GM12878 (cell line): ENCODE measurements at regions not wholly inside any gene's neighbourhood (a gene's known extent, or its start where the extent isn't known, plus 50 kb on each side); places are given as distances from the start of the nearest gene placed in this dataset.

Experiments
- ATAC-seq: fragments of 200-7000 bp; cut with Tn5 transposase; 3 replicates; pipeline ENCODE4 v1.9.1; 2020; ENCODE audit warnings: mild to moderate bottlenecking, moderate library complexity
- BruUV-seq: library from RNA; stranded (reverse); fragments of 400-500 nt; replicated peaks from 2 replicates; lab custom pipeline; 2021; lab: Mats Ljungman, UMichigan
- CTCF ChIA-PET: fragments of 300-600 bp; sonication (Branson Sonifier 250); formaldehyde crosslinking; extraction: SDS; loops from one replicate; lab custom pipeline; 2021; ENCODE audit warnings: inconsistent platforms; lab: Yijun Ruan, JAX
- POLR2A ChIA-PET: fragments of 350-600 bp; formaldehyde crosslinking; extraction: SDS; loops from one replicate; lab custom pipeline; 2021; ENCODE audit warnings: inconsistent platforms; lab: Charles Lee
- RAD21 ChIA-PET: fragments of 300-600 bp; sonication (Branson Sonifier 250); formaldehyde crosslinking; loops from one replicate; lab custom pipeline; 2023; ENCODE audit warnings: antibody characterized with exemption; ENCODE audit not compliant: unreplicated experiment; lab: Charles Lee
- SMC1A ChIA-PET: fragments of 300-600 bp; sonication (Branson Sonifier 250); formaldehyde crosslinking; loops from one replicate; lab custom pipeline; 2023; ENCODE audit not compliant: unreplicated experiment, uncharacterized antibody; lab: Charles Lee
- DNase-seq: peaks from one replicate; pipeline ENCODE4 v3.0.0-alpha.2; 2011; ENCODE audit warnings: low read depth, low spot score
- FAIRE-seq: peaks from 3 replicates; lab custom pipeline; 2011; peaks lifted over from hg19 to GRCh38; lab: Jason Lieb, UNC
- H2AFZ ChIP-seq: 2 replicates; pipeline ENCODE4 v1.6.0; 2011; ENCODE audit warnings: low read depth, low read length, control low read depth; ENCODE audit not compliant: control insufficient read depth
- H3K27ac ChIP-seq: 2 replicates; pipeline ENCODE4 v1.5.1; 2011; ENCODE audit warnings: control low read depth; ENCODE audit not compliant: control insufficient read depth, insufficient read depth
- H3K27me3 ChIP-seq, 2 experiments: replicated peaks in 1 of 2; 2 replicates each; pipeline versions ENCODE4 v1.6.0 to v1.6.1; 2011; ENCODE audit warnings: low read length in 1 of 2; ENCODE audit not compliant: control insufficient read depth in 2 of 2, insufficient read depth in 2 of 2
- H3K36me3 ChIP-seq, 2 experiments: 2 replicates each; pipeline ENCODE4 v1.5.1; 2011; ENCODE audit warnings: low read length in 1 of 2; ENCODE audit not compliant: control insufficient read depth in 2 of 2, insufficient read depth in 2 of 2
- H3K4me1 ChIP-seq: 2 replicates; pipeline ENCODE4 v1.6.1; 2011; ENCODE audit warnings: mild to moderate bottlenecking, low read length, moderate library complexity, mixed read lengths; ENCODE audit not compliant: control insufficient read depth, insufficient read depth
- H3K4me2 ChIP-seq: 2 replicates; pipeline ENCODE4 v1.6.0; 2011; ENCODE audit warnings: control low read depth; ENCODE audit not compliant: control insufficient read depth, insufficient read depth
- H3K4me3 ChIP-seq: fragments of 200-600 bp; sonication (generic); 2 replicates; pipeline ENCODE4 v1.5.1; 2016
- H3K79me2 ChIP-seq: 2 replicates; pipeline ENCODE4 v1.6.0; 2011; ENCODE audit warnings: low read length; ENCODE audit not compliant: control insufficient read depth, insufficient read depth
- H3K9ac ChIP-seq: 2 replicates; pipeline ENCODE4 v1.8.0; 2011; ENCODE audit warnings: low read length, control low read depth, mixed read lengths; ENCODE audit not compliant: control insufficient read depth, insufficient read depth
- H3K9me3 ChIP-seq: replicated peaks from 3 replicates; pipeline ENCODE4 v1.5.1; 2011; ENCODE audit warnings: mild to moderate bottlenecking, low read length; ENCODE audit not compliant: control insufficient read depth, insufficient read depth
- H4K20me1 ChIP-seq: 2 replicates; pipeline ENCODE4 v1.6.0; 2011; ENCODE audit not compliant: control insufficient read depth, insufficient read depth
- CHD4 ChIP-seq: fragments of 200-600 bp; sonication (generic); IDR thresholded peaks from 2 replicates; pipeline ENCODE4 v1.6.1; 2016; ENCODE audit warnings: mild to moderate bottlenecking
- HDAC2 ChIP-seq: fragments of 200-600 bp; sonication (generic); IDR thresholded peaks from 2 replicates; pipeline ENCODE4 v1.6.1; 2017
- NBN ChIP-seq: fragments of 450-650 bp; IDR thresholded peaks from 2 replicates; pipeline ENCODE4 v1.6.1; 2016
- SMAD1 ChIP-seq: fragments of 450-650 bp; IDR thresholded peaks from 2 replicates; pipeline ENCODE4 v1.6.1; 2018; ENCODE audit warnings: mild to moderate bottlenecking, low read depth; ENCODE audit not compliant: partially characterized antibody
- STAT1 ChIP-seq: fragments of 450-650 bp; conservative IDR thresholded peaks from 2 replicates; pipeline ENCODE4 v1.6.1; 2014; ENCODE audit warnings: antibody characterized with exemption, mild to moderate bottlenecking
- SUZ12 ChIP-seq: fragments of 200-600 bp; sonication (generic); IDR thresholded peaks from one replicate; pipeline ENCODE4 v1.6.1; 2018; ENCODE audit warnings: antibody characterized with exemption, mild to moderate bottlenecking; ENCODE audit not compliant: unreplicated experiment
- TARDBP ChIP-seq: IDR thresholded peaks from 2 replicates; pipeline ENCODE4 v1.6.1; 2016; ENCODE audit warnings: borderline replicate concordance
- ZBED1 ChIP-seq: IDR thresholded peaks from 2 replicates; pipeline ENCODE4 v1.6.1; 2016; ENCODE audit warnings: borderline replicate concordance
- ZNF274 ChIP-seq: IDR thresholded peaks from one replicate; pipeline ENCODE4 v1.8.0; 2011; ENCODE audit not compliant: insufficient read length, insufficient read depth
- WGBS: methylation state at CpG from one replicate; pipeline ENCODE4 v1.1.6; 2016; ENCODE audit warnings: low lambda C conversion rate; ENCODE audit not compliant: insufficient replicate concordance, insufficient coverage; ENCODE audit errors: missing lambda C conversion rate; 5-methylcytosine and 5-hydroxymethylcytosine counted together
- in situ Hi-C: fragments of 300-500 bp; cut with MboI; formaldehyde crosslinking; loops from 9 replicates; pipeline ENCODE4 v1.14.3; 2018; ENCODE audit warnings: mixed read lengths
- intact Hi-C: fragments of 100-400 bp; cut with micrococcal nuclease; formaldehyde crosslinking; loops from one replicate; pipeline ENCODE4 v1.14.2; 2022; ENCODE audit not compliant: unreplicated experiment
- TF ChIP-seq, protein P1 (sequence below): IDR thresholded peaks from 2 replicates; pipeline ENCODE4 v1.6.1; 2012; ENCODE audit warnings: mild to moderate bottlenecking, low read depth, low read length
- TF ChIP-seq, protein P2 (sequence below): IDR thresholded peaks from 2 replicates; pipeline ENCODE4 v1.6.1; 2011; ENCODE audit warnings: mild to moderate bottlenecking, low read depth, low read length, moderate library complexity; ENCODE audit not compliant: insufficient replicate concordance
- TF ChIP-seq, protein P3 (sequence below): fragments of 450-650 bp; IDR thresholded peaks from 2 replicates; pipeline ENCODE4 v1.6.1; 2017; ENCODE audit warnings: borderline replicate concordance
- TF ChIP-seq, protein P4 (sequence below): fragments of 450-650 bp; IDR thresholded peaks from 2 replicates; pipeline ENCODE4 v1.6.1; 2017; ENCODE audit warnings: antibody characterized with exemption, mild to moderate bottlenecking, moderate library complexity
- TF ChIP-seq, protein P5 (sequence below): fragments of 450-650 bp; IDR thresholded peaks from 2 replicates; pipeline ENCODE4 v1.6.1; 2016; ENCODE audit warnings: mild to moderate bottlenecking

DNA sequence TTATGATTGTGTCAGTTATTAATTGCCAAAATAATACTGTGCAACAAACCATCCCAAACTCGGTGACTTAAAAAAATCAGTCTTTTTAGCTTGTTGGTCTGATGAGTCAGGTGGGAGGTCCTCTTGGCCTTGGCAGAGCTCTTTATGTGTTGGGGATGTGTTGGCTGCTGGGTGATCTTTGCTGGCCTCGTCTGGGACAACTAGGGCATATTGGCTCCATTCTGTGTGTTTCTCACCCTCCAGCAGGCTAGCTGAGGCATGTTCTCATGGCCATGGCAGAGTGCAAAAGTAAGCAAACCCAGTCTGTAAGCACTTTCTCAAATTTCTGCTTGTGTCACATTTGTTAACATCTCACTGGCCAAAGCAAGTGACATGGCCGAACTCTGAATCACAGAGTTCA is 251.6 kb downstream of the RPLP1 start:
- in situ Hi-C loops = no loop called here
- H2AFZ ChIP-seq = no peak overlapping the region
- no peaks in the 10 kb centered on the region for H3K36me3 ChIP-seq
- no peaks in the 10 kb centered on the region for H3K4me1 ChIP-seq
- no peaks in the 10 kb centered on the region for H3K79me2 ChIP-seq
- no peak overlapping the region for H3K27ac ChIP-seq
- ChIA-PET RAD21 (no interaction called here), CTCF (interaction anchor here (1.0 kb wide), 1 partner anchor 30 kb away, joined by 3 read pairs; no protein-coding TSS in a partner anchor), POLR2A (no interaction called here), SMC1A (no interaction called here)
- no peak overlapping the region for H3K4me2 ChIP-seq
- WGBS = 54% methylated on average over 3 of the region's 3 CpGs
- H3K9me3 ChIP-seq = peaks cover 8% of the 10 kb centered on the region
- FAIRE-seq = no peak
- no peak for ATAC-seq
- H3K27me3 ChIP-seq = peaks cover 0 to 2% of the 10 kb centered on the region in 2 experiments; a peak in 1 of 4 replicates
- DNase-seq = no peak
- no peak overlapping the region for H3K4me3 ChIP-seq
- no peak overlapping the region for H3K9ac ChIP-seq
- intact Hi-C loops = no loop called here
- BruUV-seq = no TSS peak
- no peaks in the 10 kb centered on the region for H4K20me1 ChIP-seq
- TF ChIP-seq, protein P1, sequence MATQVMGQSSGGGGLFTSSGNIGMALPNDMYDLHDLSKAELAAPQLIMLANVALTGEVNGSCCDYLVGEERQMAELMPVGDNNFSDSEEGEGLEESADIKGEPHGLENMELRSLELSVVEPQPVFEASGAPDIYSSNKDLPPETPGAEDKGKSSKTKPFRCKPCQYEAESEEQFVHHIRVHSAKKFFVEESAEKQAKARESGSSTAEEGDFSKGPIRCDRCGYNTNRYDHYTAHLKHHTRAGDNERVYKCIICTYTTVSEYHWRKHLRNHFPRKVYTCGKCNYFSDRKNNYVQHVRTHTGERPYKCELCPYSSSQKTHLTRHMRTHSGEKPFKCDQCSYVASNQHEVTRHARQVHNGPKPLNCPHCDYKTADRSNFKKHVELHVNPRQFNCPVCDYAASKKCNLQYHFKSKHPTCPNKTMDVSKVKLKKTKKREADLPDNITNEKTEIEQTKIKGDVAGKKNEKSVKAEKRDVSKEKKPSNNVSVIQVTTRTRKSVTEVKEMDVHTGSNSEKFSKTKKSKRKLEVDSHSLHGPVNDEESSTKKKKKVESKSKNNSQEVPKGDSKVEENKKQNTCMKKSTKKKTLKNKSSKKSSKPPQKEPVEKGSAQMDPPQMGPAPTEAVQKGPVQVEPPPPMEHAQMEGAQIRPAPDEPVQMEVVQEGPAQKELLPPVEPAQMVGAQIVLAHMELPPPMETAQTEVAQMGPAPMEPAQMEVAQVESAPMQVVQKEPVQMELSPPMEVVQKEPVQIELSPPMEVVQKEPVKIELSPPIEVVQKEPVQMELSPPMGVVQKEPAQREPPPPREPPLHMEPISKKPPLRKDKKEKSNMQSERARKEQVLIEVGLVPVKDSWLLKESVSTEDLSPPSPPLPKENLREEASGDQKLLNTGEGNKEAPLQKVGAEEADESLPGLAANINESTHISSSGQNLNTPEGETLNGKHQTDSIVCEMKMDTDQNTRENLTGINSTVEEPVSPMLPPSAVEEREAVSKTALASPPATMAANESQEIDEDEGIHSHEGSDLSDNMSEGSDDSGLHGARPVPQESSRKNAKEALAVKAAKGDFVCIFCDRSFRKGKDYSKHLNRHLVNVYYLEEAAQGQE = no peak
- TF ChIP-seq NBN = no peak
- TF ChIP-seq CHD4 = no peak
- no peak for TF ChIP-seq STAT1
- TF ChIP-seq, protein P2, sequence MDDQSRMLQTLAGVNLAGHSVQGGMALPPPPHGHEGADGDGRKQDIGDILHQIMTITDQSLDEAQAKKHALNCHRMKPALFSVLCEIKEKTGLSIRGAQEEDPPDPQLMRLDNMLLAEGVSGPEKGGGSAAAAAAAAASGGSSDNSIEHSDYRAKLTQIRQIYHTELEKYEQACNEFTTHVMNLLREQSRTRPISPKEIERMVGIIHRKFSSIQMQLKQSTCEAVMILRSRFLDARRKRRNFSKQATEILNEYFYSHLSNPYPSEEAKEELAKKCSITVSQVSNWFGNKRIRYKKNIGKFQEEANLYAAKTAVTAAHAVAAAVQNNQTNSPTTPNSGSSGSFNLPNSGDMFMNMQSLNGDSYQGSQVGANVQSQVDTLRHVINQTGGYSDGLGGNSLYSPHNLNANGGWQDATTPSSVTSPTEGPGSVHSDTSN = no peak
- TF ChIP-seq, protein P3, sequence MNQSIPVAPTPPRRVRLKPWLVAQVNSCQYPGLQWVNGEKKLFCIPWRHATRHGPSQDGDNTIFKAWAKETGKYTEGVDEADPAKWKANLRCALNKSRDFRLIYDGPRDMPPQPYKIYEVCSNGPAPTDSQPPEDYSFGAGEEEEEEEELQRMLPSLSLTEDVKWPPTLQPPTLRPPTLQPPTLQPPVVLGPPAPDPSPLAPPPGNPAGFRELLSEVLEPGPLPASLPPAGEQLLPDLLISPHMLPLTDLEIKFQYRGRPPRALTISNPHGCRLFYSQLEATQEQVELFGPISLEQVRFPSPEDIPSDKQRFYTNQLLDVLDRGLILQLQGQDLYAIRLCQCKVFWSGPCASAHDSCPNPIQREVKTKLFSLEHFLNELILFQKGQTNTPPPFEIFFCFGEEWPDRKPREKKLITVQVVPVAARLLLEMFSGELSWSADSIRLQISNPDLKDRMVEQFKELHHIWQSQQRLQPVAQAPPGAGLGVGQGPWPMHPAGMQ = no peak
- no peak for TF ChIP-seq ZBED1
- no peak for TF ChIP-seq SMAD1
- TF ChIP-seq, protein P4, sequence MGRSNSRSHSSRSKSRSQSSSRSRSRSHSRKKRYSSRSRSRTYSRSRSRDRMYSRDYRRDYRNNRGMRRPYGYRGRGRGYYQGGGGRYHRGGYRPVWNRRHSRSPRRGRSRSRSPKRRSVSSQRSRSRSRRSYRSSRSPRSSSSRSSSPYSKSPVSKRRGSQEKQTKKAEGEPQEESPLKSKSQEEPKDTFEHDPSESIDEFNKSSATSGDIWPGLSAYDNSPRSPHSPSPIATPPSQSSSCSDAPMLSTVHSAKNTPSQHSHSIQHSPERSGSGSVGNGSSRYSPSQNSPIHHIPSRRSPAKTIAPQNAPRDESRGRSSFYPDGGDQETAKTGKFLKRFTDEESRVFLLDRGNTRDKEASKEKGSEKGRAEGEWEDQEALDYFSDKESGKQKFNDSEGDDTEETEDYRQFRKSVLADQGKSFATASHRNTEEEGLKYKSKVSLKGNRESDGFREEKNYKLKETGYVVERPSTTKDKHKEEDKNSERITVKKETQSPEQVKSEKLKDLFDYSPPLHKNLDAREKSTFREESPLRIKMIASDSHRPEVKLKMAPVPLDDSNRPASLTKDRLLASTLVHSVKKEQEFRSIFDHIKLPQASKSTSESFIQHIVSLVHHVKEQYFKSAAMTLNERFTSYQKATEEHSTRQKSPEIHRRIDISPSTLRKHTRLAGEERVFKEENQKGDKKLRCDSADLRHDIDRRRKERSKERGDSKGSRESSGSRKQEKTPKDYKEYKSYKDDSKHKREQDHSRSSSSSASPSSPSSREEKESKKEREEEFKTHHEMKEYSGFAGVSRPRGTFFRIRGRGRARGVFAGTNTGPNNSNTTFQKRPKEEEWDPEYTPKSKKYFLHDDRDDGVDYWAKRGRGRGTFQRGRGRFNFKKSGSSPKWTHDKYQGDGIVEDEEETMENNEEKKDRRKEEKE = no peak
- TF ChIP-seq, protein P5, sequence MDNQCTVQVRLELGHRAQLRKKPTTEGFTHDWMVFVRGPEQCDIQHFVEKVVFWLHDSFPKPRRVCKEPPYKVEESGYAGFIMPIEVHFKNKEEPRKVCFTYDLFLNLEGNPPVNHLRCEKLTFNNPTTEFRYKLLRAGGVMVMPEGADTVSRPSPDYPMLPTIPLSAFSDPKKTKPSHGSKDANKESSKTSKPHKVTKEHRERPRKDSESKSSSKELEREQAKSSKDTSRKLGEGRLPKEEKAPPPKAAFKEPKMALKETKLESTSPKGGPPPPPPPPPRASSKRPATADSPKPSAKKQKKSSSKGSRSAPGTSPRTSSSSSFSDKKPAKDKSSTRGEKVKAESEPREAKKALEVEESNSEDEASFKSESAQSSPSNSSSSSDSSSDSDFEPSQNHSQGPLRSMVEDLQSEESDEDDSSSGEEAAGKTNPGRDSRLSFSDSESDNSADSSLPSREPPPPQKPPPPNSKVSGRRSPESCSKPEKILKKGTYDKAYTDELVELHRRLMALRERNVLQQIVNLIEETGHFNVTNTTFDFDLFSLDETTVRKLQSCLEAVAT = no peak
- no peak for TF ChIP-seq SUZ12
- TF ChIP-seq ZNF274 = no peak
- no peak for TF ChIP-seq HDAC2
- no peak for TF ChIP-seq TARDBP
